GM19395 (cell line): ENCODE measurements at regions not wholly inside any gene's neighbourhood (a gene's known extent, or its start where the extent isn't known, plus 50 kb on each side); places are given as distances from the start of the nearest gene placed in this dataset.
A peak's percentile ranks its signal among the peaks of the same experiment; 100 is the strongest.

Experiments
- ATAC-seq: cut with Tn5 transposase; IDR thresholded peaks from one replicate; pipeline ENCODE4 v1.9.1; 2021; ENCODE audit warnings: mild to moderate bottlenecking, moderate library complexity; ENCODE audit not compliant: unreplicated experiment

DNA sequence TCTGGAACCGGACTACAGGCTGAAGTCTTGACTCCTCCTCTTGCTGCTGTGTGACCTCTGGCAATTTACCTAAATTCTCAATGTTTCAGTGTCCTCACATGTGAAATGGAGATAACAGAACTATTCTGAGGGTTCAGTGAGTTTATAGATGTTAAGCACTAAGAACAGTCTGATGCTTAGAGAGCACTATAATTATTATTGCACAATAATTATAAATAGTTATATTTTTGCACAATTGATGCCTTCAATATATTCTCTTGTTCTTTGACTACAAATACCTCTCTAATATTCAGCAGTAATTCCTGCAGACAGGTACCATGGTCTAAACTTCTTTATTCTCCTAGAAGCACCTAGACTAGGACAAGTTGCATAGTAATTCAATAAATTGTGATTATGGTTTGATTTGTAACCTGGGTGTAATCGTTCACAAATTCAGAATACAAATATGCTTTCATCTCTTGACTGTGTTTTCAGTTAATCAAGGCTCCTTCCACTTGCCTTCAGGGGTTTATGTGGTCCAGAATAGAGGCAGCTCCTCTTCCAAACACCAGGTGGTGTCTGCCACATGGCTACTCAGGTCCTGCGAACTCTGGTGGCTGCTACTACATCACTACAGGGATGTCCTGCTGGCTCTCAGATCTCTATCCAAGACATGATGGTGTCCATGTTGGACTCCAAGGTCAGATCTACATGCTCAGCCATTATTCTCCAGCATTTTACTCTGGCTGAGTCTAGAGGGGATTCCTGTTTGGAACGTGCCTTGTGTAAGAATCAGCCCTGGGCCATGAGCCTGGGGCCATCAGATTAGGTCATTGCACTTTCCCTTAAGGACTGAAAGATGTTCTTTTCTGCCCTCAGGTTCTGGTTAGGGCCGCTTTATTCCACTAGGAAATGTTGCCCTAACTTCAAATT, 103.4 kb downstream of the QRFPR start:
- peak; percentile 43 for ATAC-seq

DNA sequence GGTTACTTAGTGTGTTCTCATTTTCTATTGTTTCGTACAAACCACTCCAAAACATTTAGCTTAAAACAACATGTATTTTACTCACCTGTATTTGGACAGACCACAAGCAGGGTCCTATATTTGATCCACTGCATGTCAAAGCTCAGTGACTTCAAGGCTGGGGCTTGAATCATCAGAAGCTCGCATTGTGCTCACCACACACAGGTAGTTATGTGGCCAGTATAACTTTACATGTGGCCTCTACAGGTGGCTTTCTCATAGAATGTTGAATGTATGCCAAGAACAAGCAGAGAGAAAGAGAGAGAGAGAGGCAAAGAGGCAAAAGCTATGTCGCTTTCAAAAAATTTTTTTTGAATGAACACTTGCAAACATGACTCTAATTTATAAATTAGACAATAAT, 107.6 kb downstream of the QRFPR start:
- no peak for ATAC-seq

GRCh38 chr4:121272526-121272925, 108.3 kb downstream of the QRFPR start:
- ATAC-seq = peak; percentile 84

DNA sequence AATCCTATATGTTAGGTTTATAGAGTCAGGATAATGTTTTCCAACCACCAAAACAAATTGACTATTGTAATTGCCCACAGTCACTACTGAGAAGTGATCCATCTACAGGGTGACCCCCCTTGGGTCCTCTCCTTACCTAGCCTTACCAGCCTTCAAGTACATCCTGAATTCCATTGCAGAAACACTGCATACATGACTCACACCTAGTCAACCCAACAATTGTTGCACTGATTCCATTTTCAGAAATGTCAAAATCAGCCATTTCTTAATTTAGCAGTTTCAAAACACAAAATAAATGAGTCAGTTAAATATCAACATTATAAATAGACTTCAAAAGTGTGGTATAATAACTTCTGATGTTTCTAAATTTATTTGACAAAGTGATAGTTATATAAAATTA, 106.3 kb upstream of the TNIP3 start:
- no peak for ATAC-seq

DNA sequence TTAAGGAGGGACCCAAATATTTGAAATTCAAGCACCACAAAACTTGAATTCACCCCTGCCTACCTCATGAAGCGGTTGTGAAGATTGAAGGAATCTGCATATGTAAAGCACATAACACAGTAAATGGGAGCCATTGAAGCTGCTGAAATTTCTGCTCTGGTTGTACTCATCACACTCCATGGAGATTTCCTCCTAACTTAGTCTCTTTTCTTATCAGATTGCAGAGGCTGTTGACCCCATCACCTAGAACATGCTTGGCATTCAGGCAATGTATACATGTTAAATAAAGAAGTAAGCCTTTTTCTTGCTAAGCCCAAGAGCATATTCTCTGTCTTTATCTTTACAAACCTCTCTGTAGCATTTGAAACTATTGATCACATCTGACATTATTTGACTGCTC, 104.9 kb upstream of the TNIP3 start:
- ATAC-seq = no peak

DNA sequence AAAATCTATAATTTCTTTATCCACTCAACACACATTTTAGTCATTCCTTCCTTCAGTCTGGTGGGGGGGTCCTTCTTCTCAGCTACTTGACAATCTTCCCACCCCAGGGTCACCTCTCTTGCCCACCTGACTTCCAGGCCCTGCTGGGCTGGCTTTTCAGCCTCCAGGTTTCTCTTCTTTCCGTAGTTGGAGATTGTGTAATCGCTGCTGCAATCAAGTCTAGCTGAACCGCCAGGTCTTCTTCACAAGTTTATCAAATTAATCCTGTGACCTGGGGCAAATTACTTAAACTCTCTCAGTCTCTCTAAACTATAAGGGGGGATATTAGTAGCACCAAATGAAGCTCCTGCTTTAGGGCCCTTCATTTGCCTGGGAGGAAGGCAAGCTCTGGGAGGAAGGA, 102.9 kb upstream of the TNIP3 start:
- ATAC-seq = no peak

DNA sequence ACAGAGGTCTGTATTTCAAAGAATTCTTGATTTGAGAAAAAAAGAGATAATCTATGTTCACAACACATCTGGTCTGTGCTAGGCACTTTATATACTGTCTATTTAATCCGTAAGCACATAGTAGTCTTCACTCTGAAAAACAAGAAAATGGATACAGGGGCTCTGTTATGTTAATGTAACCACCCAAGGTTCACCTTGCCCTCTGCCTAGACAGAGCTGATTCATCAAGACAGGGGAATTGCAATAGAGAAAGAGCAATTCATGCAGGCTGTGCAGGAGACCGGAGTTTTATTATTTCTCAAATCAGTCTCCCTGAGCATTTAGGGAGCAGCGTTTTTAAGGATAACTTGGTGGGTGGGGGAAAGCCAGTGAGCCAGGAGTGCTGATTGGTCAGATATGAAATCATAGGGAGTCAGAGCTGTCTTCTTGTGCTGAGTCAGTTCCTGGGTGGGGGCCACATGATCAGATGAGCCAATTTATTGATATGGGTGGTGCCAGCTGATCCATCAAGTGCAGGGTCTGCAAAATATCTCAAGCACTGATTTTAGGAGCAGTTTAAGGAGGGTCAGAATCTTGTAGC, 92.9 kb upstream of the TNIP3 start:
- no peak for ATAC-seq

GRCh38 chr4:121255986-121256750, 92.0 kb upstream of the TNIP3 start:
- ATAC-seq = peak; percentile 99

GRCh38 chr4:121253961-121254360, 89.8 kb upstream of the TNIP3 start:
- no peak for ATAC-seq

DNA sequence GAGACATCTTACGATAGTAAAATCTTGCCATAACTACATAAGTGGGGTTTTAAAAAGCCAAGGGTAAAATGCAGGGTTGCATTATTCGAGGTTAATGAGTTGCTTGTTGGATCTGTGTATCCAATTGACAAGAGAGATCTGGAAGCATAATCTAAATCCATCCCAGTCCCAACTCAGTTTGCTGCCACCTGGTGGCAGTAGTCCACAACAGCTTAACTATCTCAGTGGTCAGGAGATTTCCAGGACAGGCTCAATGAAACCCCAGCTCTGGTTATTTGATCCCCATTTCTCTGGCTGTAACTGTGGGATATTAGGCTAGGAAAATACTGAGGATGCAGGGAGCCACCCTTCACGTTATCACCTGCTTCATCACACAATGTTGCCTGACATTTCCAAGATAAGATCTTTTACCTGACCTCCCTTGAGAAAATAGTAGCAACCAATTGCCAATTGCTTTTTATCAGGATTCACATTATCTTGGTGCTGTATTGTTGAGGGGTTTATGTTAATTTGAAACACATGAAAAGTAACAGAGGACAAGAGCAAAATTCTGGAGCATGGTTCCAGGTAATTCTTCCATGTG, 88.2 kb upstream of the TNIP3 start:
- peak; percentile 44 for ATAC-seq

DNA sequence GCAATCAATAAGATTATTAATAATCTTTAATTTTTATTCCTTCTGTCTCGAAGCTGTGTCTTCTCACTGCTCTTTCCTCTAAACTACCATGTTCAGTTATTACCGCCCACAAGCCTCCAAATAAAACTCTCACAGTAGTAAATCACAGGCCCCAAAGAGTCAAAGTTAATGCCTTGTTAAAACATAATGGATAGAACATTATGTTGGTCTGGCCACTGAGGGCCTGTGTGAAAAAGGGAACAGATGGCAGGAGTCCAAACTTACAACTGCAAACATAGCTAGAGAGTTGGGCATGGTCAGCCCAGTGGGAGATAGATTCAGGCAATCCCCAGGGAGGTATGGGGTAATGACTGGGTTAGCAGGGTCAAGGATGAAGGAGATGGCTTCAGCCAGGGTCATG, 84.6 kb upstream of the TNIP3 start:
- no peak for ATAC-seq

- ATAC-seq = no peak
Observed at GRCh38 chr4:121246698-121247097, 82.6 kb upstream of the TNIP3 start.

- no peak for ATAC-seq
Observed at GRCh38 chr4:121243485-121243884, 79.4 kb upstream of the TNIP3 start.

DNA sequence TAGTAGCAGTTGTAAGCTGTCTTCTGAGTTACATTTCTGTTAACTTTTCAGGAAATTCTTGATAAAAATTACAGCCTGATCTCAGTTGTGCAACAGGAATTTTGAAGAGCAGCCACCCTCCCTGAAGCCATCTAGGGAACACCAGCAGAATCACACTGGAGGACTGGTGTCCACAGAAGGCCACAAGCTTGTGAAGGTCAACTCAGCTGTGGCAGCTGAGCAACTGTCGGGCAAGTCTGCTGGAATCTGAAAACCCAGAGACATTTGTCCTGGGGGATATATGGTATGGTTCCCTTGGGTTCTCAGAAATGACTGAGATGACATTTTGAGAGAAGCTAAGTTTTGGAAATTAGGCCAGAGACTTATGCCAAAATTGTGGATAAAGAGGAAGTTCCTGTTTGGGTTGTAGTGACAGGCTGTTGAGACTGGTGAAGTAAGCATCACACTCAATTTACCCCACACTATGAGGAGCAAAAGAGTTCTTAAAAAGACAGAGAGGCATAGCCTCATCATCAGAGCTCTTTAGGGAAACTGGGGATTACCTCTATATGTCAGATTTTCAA, 78.1 kb upstream of the TNIP3 start:
- no peak for ATAC-seq

GRCh38 chr4:121239951-121240350, 75.8 kb upstream of the TNIP3 start:
- ATAC-seq = no peak

- no peak for ATAC-seq
Observed at GRCh38 chr4:121238461-121238860, 74.3 kb upstream of the TNIP3 start.

GRCh38 chr4:121237069-121237399, 72.9 kb upstream of the TNIP3 start:
- ATAC-seq = no peak

DNA sequence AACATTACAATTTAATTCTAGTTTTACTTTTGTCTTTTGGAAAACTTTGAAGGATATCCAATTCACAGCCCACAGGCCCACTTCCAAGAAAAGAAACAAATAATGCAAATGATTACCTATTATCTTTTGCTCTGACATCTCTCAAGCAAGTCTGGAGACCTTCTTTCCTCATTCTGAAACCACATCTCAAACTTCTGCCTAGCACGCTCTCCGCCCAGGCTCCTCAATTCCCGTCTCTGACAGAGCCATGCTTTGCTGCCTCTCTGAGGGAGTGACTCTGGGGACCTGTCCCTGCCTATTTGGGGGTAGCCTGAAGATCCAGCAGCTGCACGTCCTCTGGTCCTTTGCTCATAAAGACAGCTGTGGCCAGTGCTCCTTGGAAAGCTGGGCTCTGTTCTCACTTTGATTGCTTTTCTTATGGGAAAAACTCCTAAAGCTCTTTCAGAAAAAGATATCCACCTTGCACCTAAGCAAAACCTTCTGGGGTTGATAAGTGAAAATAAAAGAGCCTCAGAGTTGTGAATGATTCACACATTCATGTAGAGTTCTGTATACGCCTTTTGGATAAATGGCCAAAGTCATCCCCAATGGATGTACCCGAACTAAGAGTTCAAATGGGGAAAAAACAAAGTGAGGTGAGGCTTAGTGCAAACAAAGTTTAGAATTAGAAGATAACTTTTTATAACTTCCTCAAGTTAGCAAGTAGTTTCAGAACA, 72.4 kb upstream of the TNIP3 start:
- ATAC-seq = no peak

DNA sequence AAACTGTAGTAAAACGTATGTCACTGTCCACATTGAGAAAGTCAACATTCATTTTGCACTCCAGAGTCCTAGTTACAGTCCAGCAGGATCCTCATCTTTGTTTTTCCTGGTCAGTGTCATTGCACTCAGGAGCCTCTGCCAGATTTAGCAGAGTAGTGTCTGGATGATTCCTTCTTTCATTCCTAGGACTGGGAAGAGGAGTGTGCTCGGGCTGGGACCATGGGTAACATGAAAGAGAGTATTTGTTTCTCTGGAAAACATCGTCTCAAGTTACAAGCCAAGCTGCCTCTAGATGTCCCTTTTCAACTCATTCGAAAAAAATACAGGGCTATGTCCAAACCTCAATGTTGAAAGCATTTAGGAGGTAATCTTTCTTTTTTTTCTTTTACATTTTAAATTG, 69.9 kb upstream of the TNIP3 start:
- ATAC-seq = no peak

DNA sequence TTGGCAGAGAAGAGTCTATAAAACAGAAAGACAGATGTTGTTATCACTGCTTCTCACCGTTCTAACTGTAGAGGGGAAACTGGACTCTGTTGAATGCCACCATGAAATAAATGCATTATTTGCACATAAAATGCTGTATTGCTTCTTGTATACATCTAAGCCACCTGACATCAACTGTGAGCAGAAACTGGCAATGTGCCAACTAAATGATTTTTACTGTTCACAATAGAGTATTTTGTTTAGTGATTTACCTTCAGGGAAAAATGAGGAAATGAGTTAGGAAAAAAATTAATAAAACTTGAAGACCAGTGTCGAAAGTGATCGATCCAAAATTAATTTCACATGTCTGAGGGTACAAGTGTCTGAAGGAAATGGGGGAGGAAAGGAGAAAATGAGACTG, 65.9 kb upstream of the TNIP3 start:
- ATAC-seq = no peak

DNA sequence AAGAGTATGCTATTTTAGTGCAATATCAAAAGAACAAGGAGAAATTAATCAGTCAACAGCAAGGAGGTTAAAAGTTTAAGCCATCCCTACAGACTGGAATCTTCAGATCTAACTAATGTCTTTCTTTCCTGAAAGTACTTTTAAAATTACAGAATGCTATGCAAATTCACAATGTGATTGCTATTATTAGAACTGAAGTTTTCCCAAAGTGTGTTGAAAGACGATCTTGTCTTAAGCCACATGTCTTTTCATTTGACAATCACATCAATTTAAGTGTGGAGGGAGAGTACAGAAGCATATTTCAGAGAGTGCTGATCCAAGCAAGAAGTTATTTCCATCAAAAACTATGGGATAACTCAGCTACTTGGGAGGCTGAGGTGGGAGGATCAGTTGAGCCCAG, 64.7 kb upstream of the TNIP3 start:
- no peak for ATAC-seq
